Loucy (cell line): ENCODE measurements at regions not wholly inside any gene's neighbourhood (a gene's known extent, or its start where the extent isn't known, plus 50 kb on each side); places are given as distances from the start of the nearest gene placed in this dataset.

Source experiments
- H2AFZ ChIP-seq: fragments of 200-600 bp; sonication (generic); 2 replicates; pipeline ENCODE4 v1.6.0; 2016; ENCODE audit warnings: antibody characterized with exemption, mild to moderate bottlenecking, low read length, moderate library complexity
- H3F3A ChIP-seq: fragments of 200-600 bp; 2 replicates; pipeline ENCODE4 v1.6.0; 2016; ENCODE audit warnings: antibody characterized with exemption, low read depth, mild to moderate bottlenecking
- H3K27me3 ChIP-seq: fragments of 200-600 bp; sonication (generic); 2 replicates; pipeline ENCODE4 v1.6.1; 2014; ENCODE audit warnings: low read length, mild to moderate bottlenecking; ENCODE audit not compliant: insufficient read depth, poor library complexity, severe bottlenecking
- H3K36me3 ChIP-seq: fragments of 200-600 bp; sonication (generic); 2 replicates; pipeline ENCODE4 v1.6.1; 2016; ENCODE audit warnings: low read length; ENCODE audit not compliant: insufficient read depth
- H3K4me1 ChIP-seq: fragments of 200-600 bp; sonication (generic); 2 replicates; pipeline ENCODE4 v1.5.1; 2014; ENCODE audit warnings: low read length, mild to moderate bottlenecking; ENCODE audit not compliant: insufficient read depth, poor library complexity, severe bottlenecking
- H3K4me2 ChIP-seq: fragments of 200-600 bp; sonication (generic); 2 replicates; pipeline ENCODE4 v1.6.0; 2014; ENCODE audit warnings: antibody characterized with exemption, low read length, low read depth, mild to moderate bottlenecking; ENCODE audit not compliant: poor library complexity, severe bottlenecking
- H3K4me3 ChIP-seq: fragments of 200-600 bp; sonication (generic); 2 replicates; pipeline ENCODE4 v1.5.1; 2014; ENCODE audit warnings: low read length, mild to moderate bottlenecking, mixed read lengths; ENCODE audit not compliant: poor library complexity, severe bottlenecking
- H3K79me2 ChIP-seq: fragments of 200-600 bp; sonication (generic); 2 replicates; pipeline ENCODE4 v1.6.1; 2014; ENCODE audit warnings: low read length; ENCODE audit not compliant: insufficient read depth
- H3K9ac ChIP-seq: fragments of 200-600 bp; sonication (generic); 2 replicates; pipeline ENCODE4 v1.6.0; 2014; ENCODE audit warnings: mild to moderate bottlenecking, low read depth, low read length, moderate library complexity; ENCODE audit not compliant: poor library complexity, severe bottlenecking
- H3K9me2 ChIP-seq: fragments of 200-600 bp; sonication (generic); replicated peaks from 2 replicates; pipeline ENCODE4 v1.6.1; 2016; ENCODE audit warnings: low read depth, low read length, mixed read lengths
- H3K9me3 ChIP-seq: fragments of 200-600 bp; sonication (generic); 2 replicates; pipeline ENCODE4 v1.6.1; 2014; ENCODE audit warnings: mild to moderate bottlenecking, antibody characterized with exemption, low read length, low read depth; ENCODE audit not compliant: insufficient read depth
- H4K20me1 ChIP-seq: fragments of 200-600 bp; sonication (generic); 2 replicates; pipeline ENCODE4 v1.6.0; 2014; ENCODE audit warnings: antibody characterized with exemption, low read length, mild to moderate bottlenecking; ENCODE audit not compliant: insufficient read depth, poor library complexity, severe bottlenecking
- CTCF ChIP-seq: fragments of 200-600 bp; sonication (generic); conservative IDR thresholded peaks from 2 replicates; pipeline ENCODE4 v1.5.1; 2014; ENCODE audit warnings: mild to moderate bottlenecking, antibody characterized with exemption, low read length
- EZH2phosphoT487 ChIP-seq: fragments of 200-600 bp; IDR thresholded peaks from 2 replicates; pipeline ENCODE4 v1.6.1; 2018; ENCODE audit warnings: antibody characterized with exemption, mild to moderate bottlenecking, moderate library complexity, borderline replicate concordance

GRCh38 chr5:6215891-6216290, 162.5 kb downstream of the MED10 start:
- Histone ChIP-seq H4K20me1 (no peaks in the 10 kb centered on the region), H2AFZ (no peak overlapping the region), H3F3A (no peaks in the 10 kb centered on the region), H3K9me2 (no peaks in the 10 kb centered on the region), H3K9ac (no peak overlapping the region), H3K79me2 (no peaks in the 10 kb centered on the region), H3K27me3 (no peaks in the 10 kb centered on the region), H3K36me3 (no peaks in the 10 kb centered on the region), H3K9me3 (peaks cover 10% of the 10 kb centered on the region; the same call in 1 of the 2 replicates), H3K4me2 (no peak overlapping the region), H3K4me1 (no peaks in the 10 kb centered on the region), H3K4me3 (no peak overlapping the region)
- TF ChIP-seq EZH2phosphoT487 (no peak), CTCF (no peak)

GRCh38 chr5:6212244-6212643, 166.1 kb downstream of the MED10 start:
- peaks cover 9% of the 10 kb centered on the region; the same call in 1 of the 2 replicates for H3K9me3 ChIP-seq
- no peaks in the 10 kb centered on the region for H3F3A ChIP-seq
- TF ChIP-seq EZH2phosphoT487: no peak
- TF ChIP-seq CTCF: no peak
- no peak overlapping the region for H3K4me2 ChIP-seq
- H4K20me1 ChIP-seq: no peaks in the 10 kb centered on the region
- no peaks in the 10 kb centered on the region for H3K4me1 ChIP-seq
- no peaks in the 10 kb centered on the region for H3K79me2 ChIP-seq
- no peaks in the 10 kb centered on the region for H3K36me3 ChIP-seq
- H2AFZ ChIP-seq: no peak overlapping the region
- H3K27me3 ChIP-seq: no peaks in the 10 kb centered on the region
- no peaks in the 10 kb centered on the region for H3K9me2 ChIP-seq
- no peak overlapping the region for H3K9ac ChIP-seq
- no peak overlapping the region for H3K4me3 ChIP-seq

GRCh38 chr5:6206501-6206900, 171.8 kb downstream of the MED10 start:
- Histone ChIP-seq H3K4me2 (no peak overlapping the region), H3K4me3 (no peak overlapping the region), H3K9me2 (no peaks in the 10 kb centered on the region), H2AFZ (no peak overlapping the region), H3K9me3 (peaks cover 2% of the 10 kb centered on the region; the same call in 1 of the 2 replicates), H3K79me2 (no peaks in the 10 kb centered on the region), H4K20me1 (no peaks in the 10 kb centered on the region), H3K36me3 (no peaks in the 10 kb centered on the region), H3F3A (no peaks in the 10 kb centered on the region), H3K4me1 (no peaks in the 10 kb centered on the region), H3K9ac (no peak overlapping the region), H3K27me3 (no peaks in the 10 kb centered on the region)
- TF ChIP-seq CTCF (no peak), EZH2phosphoT487 (no peak)
